HG02588 (cell line): ENCODE measurements at regions not wholly inside any gene's neighbourhood (a gene's known extent, or its start where the extent isn't known, plus 50 kb on each side); places are given as distances from the start of the nearest gene placed in this dataset.
A peak's percentile ranks its signal among the peaks of the same experiment; 100 is the strongest.

Experiments
- ATAC-seq: cut with Tn5 transposase; IDR thresholded peaks from one replicate; pipeline ENCODE4 v1.9.1; 2021; ENCODE audit warnings: mild to moderate bottlenecking, moderate library complexity; ENCODE audit not compliant: unreplicated experiment

DNA sequence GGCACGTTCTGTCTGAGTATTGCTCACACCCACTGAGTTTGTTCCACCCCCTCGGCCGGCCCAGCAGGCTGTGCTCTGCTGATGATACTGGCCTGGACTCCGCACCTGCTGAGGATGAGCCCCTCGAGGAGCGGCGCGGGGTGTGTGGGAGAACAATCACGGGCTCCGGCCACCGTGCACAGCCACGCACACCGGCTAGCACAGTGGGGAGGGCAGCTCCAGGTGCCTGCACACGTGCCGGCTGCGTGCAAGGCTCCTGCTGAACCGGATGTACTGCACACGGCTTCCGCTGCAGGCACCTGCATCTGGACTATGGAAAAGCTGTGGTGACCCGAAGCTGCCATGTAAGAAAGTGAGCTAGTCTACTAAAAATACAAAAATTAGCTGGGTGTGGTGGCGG, 485.2 kb upstream of the CDH9 start:
- ATAC-seq: no peak

DNA sequence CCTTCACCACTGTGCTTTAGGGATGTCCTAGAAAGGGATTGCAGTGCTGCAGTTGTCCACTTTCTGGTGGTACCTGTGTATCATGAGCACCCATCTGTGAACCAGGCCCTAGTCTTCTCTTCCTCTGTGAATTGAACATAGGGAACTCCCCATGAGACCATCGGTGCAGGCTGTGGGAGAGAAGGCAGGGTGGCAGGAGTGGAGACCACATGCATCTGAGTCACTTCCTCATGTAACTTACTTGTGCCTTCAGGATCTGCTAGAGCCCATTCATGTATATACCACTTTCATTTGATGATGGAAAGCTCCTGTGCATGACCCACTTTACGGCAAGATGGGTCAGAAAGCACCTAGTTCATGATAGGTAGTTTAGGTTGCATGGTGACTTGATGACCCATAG, 478.1 kb upstream of the CDH9 start:
- ATAC-seq: no peak

DNA sequence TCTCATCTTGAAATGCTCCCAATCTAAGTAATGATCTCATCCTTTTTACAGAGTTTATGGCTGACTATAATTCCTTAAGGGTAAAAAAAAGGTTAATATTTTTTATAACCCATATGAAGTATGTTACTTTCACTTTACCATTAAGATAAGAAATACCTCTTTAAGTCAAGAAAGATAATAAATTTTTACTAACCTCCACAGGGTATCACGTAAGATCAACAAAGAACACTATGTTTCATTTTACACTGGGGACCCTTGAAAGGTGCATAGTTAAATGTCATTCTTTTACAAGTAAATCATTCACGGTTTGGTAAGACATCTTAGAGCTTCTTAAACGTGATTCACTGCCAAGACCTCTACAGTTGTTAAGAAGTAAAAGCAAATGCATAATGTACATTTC, 472.7 kb upstream of the CDH9 start:
- ATAC-seq: no peak

DNA sequence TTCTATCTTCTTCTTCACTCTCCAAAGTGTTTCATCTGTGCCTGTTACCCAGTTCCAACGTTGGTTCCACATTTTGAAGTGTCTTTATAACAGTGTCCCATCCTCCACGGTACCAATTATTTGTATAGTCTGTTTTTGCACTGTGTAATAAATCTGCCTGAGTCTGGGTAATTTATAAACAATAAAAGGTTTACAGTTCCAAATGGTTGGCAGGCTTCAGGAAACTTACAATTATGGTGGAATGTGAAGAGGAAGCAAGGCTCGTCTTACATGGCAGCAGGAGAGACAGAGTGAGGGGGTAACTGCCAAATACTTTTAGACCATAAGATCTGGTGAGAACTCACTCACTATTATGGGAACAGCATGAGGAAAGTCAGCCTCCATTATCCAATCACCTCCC, 465.4 kb upstream of the CDH9 start:
- no peak for ATAC-seq

DNA sequence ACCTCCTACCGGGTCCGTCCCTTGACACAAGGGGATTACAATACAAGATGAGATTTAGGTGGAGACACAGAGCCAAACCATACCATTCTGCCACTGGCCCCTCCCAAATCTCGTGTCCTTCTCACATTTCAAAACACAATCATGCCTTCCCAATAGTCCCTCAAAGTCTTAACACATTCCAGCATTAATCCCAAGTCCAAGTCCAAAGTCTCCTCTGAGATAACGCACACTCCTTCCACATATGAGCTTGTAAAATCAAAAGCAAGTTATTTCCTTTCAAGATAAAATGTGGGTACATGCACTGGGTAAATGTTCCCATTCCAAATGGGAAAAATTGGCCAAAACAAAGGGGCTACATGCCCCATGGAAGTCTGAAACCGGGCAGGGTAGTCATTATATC, 463.9 kb upstream of the CDH9 start:
- no peak for ATAC-seq

DNA sequence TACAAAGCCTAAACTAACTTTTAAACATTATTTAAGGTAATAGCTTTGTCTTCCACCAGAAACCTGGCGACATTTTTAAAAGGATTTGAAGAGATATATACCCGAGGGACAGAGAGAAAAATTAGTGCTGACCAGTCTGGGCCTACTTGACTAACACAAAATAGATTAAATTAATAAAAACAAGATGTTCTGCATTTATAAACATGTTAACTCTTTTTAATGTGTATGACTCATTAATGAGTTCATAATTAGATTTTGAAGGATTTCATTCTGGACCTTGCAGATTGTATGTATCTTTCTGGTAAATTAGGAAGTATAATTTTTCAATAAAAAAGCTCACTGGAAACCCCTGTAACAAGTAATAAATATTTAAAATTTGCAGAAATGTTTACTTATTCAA, 459.1 kb upstream of the CDH9 start:
- no peak for ATAC-seq

DNA sequence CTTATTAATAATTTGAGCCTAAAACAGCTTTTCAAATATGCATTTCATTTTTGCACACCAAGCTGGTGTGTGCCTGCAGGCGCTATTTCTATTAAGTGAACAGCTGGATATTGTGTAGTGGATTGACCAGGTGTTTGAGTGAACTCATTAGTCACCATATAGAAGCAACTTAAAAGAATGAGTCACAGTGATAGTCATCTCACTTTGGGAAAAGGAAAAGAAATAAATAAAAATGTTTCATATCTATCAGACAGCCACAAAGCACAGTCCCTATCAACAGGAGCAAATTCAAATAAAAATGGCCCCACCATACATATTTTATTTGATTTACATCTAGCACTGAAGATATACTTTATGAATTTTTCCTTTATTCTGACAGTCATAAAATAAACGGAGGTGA, 456.5 kb upstream of the CDH9 start:
- ATAC-seq: no peak

DNA sequence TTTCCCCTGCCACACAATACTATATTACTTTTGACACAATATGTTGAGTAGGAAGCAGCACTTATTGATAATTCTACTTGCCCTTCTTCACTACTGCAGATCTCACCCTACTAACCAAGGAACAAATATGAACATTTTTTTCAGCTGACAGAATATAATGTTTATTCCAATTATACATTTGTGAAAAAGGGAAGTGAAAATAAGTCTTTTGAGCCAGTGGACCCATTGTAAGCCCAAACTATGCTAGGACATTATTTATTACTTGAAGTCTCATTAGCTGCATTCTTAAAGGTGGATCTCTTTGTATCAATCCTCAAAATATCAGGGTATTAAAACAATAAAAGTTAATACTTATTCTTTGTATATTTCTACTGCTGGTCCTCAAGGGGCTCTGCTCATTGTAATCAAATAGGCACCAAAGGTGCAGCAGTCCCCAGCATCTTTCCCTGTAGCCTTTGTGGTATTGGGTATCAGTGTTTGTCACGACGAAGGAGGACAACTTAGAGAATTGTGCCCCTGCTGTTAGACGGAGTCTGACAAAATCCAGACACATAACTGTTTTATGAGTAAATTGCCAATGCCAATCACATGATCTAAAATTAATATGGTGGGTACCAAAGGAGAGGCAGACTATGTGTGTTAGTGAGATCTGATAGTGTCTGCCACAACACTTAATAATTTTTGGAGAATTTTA, 453.5 kb upstream of the CDH9 start:
- no peak for ATAC-seq

DNA sequence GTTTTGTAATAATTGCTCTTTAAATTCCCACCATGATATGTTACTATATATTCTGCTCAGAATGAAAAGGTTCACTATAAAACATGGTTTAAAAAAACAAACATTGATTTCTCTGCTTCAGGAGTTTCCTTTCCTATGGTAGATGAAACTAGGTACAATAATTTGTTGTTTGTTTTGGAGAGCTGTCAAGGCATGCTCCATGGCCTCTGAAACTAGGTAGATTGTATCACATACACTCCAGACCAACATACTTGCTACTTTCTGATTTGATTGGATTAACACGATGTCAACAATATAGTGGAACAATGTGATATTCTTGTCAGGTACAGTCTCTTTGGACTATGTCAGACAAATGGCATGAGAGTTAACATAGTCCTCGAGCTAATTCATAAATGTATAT, 452.7 kb upstream of the CDH9 start:
- no peak for ATAC-seq

DNA sequence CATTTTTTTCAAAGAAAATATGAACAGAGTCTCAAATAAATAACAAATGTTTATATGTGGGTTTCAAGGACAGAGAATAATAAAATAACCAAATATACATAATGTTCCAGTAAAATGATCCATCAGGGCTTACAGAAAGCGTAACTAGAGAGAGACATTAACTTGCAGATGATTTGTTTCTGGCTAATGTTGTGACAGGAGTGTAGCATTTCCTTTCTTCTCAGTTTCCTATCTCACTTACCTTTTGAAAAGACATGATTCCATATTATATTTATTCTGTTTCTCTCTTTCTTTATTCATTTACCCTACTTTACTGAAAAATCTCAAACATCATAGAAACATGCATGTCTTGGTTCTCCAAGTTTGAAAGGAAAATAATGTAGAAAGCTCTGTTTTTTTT, 451.3 kb upstream of the CDH9 start:
- ATAC-seq: no peak

DNA sequence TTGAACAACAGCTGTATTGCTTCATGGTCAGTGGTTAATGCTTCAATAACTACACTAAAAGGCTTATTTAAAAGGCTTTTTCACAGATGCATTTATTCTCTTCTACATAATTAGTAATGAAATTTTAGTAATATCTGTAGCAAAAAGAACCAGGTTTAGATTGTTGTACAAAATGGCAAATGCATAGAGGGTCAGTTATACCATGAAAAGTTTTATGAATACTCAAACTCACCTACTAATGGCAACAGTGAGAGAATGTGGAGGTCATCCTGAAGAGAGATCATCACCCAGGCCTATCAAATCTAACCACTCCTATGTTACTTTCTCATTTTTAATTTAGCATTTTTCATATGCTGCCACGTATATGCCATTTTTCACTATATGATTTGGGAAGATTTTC, 444.3 kb upstream of the CDH9 start:
- ATAC-seq: no peak

DNA sequence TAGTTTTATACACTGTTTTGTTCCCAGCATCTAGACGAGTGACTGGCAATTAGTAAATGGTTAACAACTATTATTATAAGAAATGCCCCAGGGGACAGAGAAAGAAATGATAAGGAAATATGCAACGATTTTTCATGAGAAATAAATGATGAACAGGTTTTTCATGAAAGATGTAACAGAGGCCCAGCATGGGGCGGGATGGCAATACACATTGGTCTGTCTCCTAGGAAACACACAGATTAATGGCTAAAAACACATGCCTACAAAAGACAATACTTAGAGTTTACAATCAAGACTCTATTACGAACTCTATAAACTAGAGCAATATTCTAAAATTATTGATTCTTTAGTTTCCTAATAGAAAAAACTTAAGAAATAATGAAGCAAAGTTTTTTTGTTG, 441.5 kb upstream of the CDH9 start:
- no peak for ATAC-seq

DNA sequence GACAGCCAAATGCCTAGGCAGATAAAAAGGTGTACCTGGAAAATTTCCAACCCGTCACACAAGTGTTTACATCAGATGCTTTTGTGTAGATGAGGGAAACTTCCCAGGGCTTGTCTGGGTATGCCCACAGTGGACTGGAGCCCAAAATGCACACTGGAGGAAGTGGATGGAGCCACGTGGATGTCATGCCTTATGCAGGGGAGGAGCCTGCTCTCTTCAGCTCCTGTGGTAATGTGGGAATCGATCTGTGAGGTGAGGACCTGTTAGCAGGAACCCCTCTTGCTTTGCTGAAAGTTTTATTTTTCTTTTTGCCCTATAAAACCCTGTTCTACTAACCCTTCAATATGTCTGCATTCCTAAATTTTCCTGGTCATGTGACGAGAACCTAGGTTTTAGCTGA, 439.2 kb upstream of the CDH9 start:
- ATAC-seq: no peak

DNA sequence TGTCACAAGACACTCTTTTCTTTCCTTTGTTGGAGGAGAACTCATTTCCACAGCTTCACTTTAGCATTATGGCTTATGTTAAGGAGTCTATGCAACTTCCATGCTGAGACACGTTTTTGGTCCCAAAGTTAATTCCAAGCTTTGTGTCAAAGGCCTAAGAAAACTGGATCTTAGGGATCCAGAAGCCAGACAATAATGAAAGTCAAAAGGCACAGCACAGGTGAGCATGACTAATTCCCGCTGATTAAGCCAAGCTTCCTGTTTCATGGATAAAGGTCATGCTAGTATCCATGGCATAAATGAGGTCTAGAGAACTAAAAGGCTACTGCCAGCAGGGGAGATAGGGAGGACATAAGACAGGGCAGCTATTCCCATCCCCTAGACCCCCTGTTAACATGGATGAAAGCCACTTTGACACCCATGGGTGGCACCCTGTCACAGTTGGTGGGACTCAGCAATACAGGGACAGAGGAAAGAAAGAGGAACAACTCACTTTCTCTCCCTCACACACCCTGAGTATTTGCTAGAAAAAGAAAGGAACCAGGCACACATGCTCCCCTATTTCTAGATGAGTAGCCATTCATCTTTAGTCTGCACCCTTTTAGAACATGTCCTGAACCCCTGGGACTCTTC, 438.1 kb upstream of the CDH9 start:
- no peak for ATAC-seq

DNA sequence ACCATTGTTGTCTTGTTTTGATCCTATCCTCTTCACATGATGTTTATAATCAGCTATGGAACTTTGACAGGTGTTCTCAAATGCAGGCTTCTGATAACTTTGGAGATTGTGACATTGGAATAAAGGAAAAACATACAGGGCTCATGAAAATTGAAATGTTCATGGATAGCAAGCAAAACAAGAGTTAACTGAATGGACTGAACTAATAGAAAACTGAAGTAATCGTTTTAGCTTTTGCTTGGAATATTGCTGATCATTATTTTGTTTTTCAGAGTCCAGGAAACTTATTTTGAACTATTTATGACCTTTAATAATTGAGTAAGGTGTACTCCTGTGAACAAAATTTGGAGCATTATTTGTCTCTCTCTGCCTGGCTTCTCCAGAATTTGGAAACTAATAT, 436.7 kb upstream of the CDH9 start:
- no peak for ATAC-seq

DNA sequence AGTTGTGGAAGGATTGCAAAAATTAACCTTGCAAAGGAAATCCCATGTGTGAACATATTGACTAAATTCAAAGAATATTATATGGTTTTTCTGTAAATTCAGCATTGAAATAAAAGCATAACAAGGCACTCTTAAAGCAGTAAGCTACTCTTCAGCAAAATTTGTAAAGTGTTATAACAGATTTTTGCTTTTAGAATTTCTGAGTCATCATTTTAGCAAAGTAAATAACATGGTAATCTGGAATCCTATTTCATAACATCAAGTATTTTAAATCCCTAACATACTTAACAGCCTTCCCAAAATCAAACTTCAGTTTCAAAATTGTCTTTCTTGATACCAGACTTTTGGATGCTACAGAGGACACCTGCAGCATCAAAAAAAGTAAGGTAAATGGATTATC, 436.0 kb upstream of the CDH9 start:
- ATAC-seq: no peak

DNA sequence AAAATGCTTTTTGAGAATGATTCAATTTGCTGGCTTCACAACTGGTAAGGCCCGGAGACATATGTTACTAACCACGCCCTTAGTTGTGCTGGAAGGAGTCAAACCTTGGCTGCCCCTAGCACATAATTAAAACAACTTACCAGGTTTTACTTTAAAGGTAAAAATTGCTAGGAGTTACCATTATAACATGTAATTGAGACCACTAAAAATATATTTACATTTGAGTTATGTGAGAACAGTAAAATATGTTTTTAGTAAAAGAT, 435.6 kb upstream of the CDH9 start:
- ATAC-seq: no peak

DNA sequence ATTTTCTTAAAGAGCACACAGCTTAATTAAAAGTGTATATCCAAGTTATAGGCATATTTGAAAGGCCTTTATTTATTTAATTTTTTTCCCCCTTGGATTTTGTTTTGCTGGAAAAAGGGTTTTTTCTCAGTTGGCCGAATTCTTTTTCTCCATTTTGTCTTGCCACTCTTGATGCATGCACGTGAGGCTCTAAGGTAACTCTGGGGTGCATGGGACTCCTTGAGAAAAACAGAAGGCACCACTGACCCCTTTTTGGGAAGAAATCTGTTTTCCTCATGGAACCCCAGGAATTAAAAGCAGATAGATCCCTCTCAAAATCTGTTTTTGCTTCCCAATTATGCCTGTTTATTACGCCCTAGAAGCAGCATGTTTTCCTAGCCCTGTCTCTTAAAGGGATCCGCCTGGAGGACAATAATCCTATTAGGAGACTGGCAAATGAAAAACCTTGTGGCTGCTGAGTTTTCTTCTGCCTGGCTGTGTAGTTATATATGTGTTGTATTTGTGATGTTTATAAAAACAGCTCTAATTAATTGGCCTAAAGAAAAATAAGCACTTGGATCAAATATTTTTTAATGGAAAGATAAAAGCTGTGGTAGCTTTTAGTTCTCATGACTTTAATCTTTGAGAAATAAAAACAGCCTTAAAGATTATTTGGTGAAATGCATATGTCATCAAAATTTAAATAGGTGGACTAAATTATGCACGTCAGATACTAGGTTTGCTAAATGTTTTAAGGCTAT, 435.1 kb upstream of the CDH9 start:
- no peak for ATAC-seq

DNA sequence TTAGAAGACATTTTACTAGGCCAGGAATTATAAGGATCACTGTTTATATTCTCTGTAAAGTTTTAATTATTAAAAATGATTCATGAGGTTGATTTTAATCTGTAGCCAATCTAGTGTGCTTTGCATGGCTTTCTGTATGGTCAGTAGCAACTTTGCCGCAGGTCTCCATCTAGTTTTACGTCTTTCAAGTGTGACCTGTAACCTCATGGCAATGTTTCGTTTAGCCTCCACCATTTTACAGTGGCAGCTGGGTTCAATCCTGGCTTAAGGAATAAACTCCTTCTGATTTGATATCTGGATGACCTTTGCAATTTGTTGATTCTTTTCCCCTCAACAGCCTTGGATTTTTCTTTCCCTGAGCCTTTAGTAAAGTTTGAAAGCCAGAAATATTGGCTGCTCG, 434.5 kb upstream of the CDH9 start:
- ATAC-seq: no peak

DNA sequence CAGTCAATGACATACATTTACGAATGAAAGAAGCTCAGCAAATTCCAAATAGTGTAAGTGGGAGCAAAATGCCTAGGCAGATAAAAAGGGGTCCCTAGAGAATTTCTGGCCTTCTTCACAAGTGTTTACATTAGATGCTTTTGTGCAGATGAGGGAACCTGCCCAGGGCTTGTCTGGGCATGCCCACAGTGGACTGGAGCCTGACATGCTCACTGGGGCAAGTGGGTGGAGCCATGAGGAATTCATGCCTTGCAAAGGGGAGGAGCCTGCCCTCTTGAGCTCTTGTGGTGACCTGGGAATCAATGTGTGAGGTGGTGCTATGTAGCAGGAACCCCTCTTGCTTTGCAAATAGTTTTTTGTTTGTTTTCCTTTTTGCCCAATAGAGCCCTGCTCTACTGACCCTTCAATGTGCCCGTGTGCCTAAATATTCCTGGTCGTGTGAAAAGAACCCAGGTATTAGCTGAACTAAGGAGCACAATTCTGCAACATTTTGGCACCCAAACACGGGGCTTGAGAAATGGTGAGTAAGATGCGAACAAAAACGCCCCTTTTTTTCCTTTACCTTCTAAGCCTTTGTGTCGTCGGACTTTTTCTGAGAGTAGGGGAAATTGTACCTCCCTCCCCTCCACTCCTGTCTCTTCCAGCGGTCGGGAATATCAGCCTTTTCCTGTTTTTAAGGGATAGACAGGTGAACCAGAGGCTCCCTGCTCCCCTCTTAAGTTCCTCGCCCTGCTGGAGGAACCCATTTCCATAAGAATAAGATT, 433.8 kb upstream of the CDH9 start:
- peak; percentile 96 for ATAC-seq

DNA sequence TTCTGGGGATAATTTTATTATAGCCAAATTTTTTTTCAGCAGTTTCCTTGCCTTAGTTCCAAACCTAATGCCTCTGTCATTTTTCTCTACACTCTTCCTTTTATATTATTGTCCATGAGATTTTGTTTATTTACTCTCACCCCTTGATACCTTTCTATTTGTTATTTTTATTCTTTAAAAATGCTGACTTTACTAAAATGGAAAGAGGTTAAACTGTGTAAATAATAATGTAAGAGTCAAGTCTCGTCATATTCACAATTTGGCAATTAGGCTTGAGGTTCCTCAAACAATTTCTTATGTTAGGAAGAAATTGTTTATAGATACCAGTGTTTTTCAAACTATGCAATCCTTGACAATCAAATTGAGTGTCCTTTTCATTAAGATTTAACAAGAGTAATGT, 428.6 kb upstream of the CDH9 start:
- ATAC-seq: no peak

DNA sequence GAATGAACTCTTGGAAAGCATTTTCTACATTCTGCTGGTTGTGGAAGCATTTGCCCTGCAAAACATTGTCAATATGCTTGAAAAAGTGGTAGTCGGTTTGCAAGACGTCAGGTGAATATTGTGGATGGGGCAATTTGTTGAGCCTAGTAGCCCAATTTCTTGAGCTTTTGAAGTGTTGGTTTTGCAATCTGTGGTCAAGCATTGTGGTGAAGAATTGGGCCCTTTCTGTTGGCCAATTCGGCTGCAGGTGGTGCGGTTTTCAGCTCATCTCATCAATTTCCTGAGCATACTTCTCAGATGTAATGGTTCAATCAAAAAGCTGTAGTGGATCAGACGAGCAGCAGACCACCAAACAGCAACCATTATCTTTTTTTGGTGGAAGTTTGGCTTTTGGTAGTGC, 426.8 kb upstream of the CDH9 start:
- ATAC-seq: no peak
